Daoy (cell line): ENCODE measurements at regions not wholly inside any gene's neighbourhood (a gene's known extent, or its start where the extent isn't known, plus 50 kb on each side); places are given as distances from the start of the nearest gene placed in this dataset.

ENCODE experiments used
- DNase-seq: peaks from one replicate; pipeline ENCODE4 v3.0.0-alpha.2; 2015; ENCODE audit warnings: low read depth

DNA sequence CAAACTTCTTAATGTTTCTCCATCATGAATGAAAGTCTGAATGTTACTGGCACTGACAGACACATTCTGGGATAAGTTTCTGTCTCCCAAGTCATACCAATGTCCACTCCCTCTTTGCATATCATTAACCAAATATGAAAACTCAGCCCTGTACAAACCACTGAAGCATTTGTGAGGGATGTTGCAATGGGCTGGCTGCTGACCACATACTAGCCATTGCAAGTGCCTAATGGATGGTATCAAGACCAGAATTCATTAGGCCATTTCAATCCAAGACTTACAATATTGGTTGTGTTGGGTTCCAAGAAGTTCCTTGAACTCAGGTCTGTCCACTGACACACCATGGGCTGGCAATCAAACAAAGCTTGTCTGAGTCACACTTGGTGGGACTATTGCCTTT is 73.8 kb downstream of the CBLN2 start:
- no peak for DNase-seq

GRCh38 chr18:72468021-72468710 is 76.0 kb downstream of the CBLN2 start:
- no peak for DNase-seq

GRCh38 chr18:72460210-72460680 is 83.9 kb downstream of the CBLN2 start:
- peak; percentile 33 for DNase-seq

- no peak for DNase-seq
Observed at GRCh38 chr18:72458271-72458670, 85.9 kb downstream of the CBLN2 start.

- DNase-seq: no peak
Observed at GRCh38 chr18:72456802-72457201, 87.3 kb downstream of the CBLN2 start.

- no peak for DNase-seq
Observed at GRCh38 chr18:72452328-72452727, 91.8 kb downstream of the CBLN2 start.

DNA sequence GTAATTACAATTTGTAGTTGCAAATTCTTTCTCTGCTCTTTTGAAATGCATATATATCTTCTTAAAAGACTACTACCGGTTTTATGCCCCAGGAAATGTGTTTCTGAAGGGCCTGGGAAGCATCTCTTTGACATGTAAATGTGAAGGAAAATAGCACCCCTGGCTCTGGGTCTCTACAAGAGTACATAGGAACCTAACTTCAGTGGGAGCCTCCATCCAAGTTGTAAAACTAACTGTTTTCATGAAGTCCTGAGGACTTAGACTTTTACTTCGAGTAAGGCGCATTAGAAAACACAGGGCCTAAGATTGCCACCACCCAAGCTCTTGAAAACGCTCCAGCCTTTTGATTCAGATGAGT is 99.4 kb downstream of the CBLN2 start:
- no peak for DNase-seq

- no peak for DNase-seq
Observed at GRCh38 chr18:72444111-72444797, 99.9 kb downstream of the CBLN2 start.

- no peak for DNase-seq
Observed at GRCh38 chr18:72436401-72436800, 107.7 kb downstream of the CBLN2 start.

DNA sequence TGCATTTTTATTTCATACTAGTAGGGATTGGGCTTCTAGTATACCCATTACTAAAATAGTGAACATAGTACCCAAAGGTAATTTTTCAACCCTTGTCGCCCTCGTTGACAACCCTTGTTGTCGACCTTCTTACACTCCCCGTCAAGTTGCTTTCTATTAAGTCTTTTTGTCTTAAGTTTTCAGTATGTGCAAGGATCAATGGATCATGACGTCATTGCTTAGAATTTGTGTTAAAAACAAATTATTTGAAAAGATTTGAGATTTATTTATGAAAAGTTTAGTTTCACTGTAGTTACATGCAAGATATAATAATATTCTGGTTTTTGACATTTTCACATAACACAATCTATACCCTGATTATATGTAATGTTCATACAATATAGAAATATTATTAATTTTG is 110.4 kb downstream of the CBLN2 start:
- DNase-seq: no peak

DNA sequence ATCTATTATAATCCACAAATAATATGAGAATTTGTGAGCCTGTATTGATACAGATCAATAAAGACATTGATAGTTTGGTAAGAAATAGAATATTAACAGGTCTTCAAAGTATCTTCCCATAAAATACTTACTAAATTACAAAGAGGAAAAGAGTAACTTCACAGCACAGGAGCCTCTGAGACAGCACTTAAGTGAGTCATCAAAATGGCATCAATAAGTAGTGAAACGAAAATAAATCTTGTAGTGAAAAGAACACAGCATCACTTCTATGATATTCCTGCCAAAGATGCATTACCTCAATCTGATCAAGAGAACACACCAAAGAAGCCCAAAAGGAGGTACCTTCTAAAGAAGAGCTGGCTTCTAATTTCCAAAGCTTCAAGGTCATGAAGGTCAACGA is 116.4 kb downstream of the CBLN2 start:
- no peak for DNase-seq

DNA sequence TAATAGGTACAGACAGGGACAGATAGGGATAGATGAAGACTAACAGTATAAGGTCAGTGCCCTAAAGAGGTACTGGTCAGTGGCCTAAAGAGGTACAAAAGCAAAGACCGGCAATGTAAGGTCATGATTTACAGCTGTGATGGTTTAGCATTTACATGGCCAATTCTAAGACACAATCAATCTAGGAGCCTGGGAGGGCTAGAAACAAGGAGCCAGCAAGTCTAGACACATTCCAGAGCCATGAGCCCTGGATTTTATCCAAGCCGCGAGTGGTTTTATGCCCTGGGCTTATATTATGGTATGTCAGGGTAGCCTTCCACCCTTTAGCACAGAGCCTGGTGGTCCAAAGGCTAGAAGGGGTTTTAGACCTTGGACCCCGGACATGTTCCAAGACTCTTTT is 124.2 kb downstream of the CBLN2 start:
- DNase-seq: peak; percentile 18

GRCh38 chr18:72412927-72413326 is 131.2 kb downstream of the CBLN2 start:
- DNase-seq: no peak

GRCh38 chr18:72411261-72411660 is 132.9 kb downstream of the CBLN2 start:
- DNase-seq: no peak

- no peak for DNase-seq
Observed at GRCh38 chr18:72410399-72410798, 133.7 kb downstream of the CBLN2 start.

DNA sequence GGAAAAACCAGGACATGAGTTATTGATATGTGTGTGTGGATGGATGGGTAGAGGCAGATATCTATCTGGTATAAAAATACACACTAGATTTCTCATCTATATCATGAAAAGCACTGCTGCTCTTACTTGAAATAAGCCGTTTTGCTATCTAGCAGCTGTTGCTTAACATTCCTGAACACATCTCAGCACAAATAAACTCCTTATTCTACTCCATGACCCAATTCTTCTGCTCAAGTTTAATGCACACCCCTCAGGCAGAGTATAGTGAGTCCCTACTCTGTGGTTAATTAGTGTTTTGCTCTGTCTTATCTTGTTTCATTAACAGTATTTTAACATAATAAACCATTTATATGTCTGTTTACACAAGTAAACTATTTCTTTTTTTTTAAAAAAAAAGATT is 134.2 kb downstream of the CBLN2 start:
- DNase-seq: no peak

- DNase-seq: no peak
Observed at GRCh38 chr18:72407048-72407447, 137.1 kb downstream of the CBLN2 start.

DNA sequence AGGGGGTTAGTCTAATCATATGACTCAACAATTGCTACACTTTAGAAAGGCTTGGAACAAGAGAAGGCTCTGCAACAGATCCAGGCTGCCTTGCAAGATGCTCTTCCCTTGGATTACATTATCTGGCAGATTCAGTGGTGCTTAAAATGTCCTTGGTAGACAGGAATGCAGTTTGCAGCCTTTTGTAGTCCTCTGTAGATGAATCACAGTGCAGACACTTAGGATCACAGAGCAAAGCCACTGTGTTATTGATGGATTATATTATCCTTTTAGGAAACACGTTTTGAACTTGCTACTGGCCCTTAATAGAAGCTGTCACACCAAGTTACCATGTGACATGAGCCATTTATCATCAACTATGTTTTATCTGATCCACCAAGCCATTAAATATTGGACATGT is 152.2 kb downstream of the CBLN2 start:
- no peak for DNase-seq

- no peak for DNase-seq
Observed at GRCh38 chr18:72391427-72391826, 152.7 kb downstream of the CBLN2 start.

DNA sequence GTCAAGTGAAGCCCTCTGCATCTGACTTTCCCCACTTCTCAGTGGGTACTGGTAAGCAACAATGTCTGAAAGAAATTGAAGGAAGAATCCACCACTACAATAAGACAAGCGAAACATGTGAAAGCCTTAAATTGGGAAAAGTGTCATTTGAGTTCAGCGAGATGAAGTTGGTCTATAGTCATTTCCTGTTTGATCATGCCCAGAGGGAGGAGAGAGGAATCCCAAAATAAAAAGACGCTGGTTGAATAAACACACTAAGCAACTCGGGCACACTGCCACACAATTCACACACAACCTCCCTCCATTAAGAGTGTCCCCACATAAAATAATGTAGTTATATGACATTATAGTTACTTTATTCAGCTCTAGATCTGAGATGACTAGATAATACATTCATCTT is 166.1 kb downstream of the CBLN2 start:
- no peak for DNase-seq

DNA sequence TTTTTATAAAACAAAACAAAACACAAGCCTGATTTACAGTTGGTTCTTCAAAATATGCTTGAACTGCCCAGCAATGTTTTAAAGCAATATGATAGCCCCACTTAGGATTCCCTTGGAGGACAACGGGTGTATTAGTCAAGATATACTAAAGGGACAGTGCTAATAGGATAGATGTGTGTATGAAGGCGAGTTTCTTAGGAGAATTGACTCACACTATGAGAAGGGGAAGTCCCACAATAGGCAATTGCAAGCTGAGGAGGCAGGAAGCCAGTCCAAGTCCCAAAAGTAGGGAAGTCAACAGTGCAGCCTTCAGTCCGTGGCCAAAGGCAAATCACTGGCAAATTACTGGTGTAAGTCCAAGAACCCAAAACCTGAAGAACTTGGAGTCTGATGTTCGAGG is 167.9 kb downstream of the CBLN2 start:
- DNase-seq: peak; percentile 8

DNA sequence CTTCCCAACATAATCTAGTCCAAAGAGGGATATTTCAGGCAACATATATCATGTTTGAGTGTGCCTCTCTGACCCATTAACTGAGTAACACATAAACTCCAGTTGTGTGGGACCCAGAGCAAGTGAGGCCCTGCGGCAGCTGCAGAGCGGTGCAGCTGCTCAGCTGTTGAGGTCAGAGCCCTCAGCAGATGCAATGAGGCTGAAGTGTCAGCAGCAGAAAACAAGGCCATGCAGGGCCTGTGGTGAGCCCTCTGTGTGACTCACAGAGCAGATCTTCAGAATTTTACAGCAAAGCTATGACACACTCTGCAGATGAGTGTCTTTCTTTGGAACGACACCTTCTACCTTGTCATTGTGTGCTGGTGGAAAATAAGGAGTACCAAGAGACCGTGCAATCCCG is 168.5 kb downstream of the CBLN2 start:
- DNase-seq: peak; percentile 55

DNA sequence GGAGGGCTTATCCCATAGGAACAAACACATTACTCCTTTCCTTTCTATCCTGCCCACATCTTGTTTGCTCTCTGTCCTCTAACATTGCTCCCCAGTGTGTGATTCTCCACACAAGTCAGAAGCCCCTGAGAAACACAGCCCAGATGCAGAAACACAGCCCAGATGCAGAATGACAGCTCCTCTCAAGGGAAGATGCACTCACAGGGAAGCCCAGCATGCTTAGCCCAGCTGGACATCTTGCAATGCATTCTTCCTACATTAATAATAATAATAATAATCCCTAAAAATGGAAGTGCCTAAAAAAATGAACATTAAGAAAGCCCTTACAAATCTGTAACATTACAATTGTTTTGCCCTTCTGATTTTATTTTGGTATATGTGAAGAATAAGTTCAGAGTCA is 172.1 kb downstream of the CBLN2 start:
- no peak for DNase-seq

DNA sequence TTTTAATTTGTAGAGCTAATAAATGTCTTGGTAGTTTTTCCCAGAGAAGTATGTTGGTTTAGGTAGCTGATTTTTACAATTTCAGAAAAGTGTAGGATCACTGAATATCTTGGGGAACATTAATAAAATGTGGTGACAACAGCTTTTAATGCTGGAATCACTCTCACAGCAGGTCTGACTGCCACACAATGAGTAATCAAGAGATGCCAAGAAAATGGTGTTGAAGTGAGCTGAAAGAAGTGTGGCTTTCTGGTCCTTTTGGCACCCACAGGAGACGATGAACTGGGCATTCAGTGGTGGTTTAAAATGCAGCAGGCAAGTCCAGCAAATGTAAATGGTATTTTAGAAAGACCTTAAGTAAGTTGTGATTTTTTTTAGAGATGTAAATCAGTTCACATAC is 175.8 kb downstream of the CBLN2 start:
- no peak for DNase-seq
